HG03378 (cell line): ENCODE measurements at regions not wholly inside any gene's neighbourhood (a gene's known extent, or its start where the extent isn't known, plus 50 kb on each side); places are given as distances from the start of the nearest gene placed in this dataset.
"Not testable (repeated sequence)": the region's sequence is repeated elsewhere in the genome, so short reads cannot be mapped to it uniquely, and the experiment has no call there.

ENCODE experiments used
- ATAC-seq: cut with Tn5 transposase; IDR thresholded peaks from one replicate; pipeline ENCODE4 v1.9.1; 2021; ENCODE audit warnings: mild to moderate bottlenecking, moderate library complexity; ENCODE audit not compliant: unreplicated experiment

DNA sequence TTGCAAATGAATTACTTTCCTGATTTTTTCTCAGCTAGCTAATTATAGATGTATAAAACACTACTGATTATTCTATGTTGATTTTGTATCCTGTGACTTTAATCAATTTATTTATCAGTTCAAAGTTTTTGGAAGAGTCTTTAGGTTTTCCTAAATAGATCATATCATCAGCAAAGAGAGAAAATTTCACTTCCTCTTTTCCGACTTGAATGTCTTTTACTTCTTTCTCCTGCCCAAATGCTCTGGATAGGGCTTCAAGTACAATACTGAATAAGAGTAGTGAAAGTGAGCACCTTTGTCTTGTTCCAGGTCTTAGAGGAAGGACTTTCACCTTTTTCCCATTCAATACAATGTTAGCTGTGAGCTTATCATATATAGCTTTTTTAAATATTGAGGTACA is 417.9 kb downstream of the PDGFC start:
- ATAC-seq = no peak

DNA sequence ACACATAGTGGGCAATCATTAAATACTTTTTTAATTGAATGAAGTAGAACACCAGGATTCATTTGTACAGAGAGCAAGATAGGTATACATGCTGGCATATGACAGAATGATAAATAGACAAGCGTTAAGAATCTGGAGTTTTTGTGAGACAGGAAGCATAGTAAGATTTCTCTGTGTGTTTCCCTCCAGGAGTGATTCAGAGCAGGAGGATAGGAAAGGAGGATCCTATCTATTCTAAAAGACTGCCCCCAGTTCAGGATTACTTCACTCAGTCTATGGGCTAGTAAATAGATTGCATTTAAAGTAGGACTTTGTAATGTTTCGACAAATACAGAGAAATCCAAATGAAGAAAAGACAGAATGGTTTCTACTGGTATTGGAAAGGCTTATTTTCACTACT is 423.7 kb downstream of the PDGFC start:
- ATAC-seq = no peak

DNA sequence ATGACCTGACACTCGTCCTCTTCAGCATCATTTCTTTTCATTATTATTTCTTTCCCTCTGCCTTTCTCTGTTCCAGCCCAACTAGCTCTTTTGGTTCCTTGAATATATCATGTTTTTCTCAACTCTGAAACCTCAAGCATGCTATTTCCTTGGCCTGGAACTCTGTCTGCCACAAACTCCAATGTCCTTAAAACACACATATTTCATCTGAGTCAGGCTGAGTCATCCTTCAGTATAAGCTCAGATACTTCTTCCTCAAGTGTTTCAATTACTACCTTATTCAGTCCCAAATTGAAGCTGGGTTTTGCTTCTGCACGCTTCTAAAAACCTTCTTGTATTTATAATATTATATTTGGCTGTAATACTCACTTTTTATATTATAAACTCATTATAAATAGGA is 424.2 kb downstream of the PDGFC start:
- no peak for ATAC-seq

DNA sequence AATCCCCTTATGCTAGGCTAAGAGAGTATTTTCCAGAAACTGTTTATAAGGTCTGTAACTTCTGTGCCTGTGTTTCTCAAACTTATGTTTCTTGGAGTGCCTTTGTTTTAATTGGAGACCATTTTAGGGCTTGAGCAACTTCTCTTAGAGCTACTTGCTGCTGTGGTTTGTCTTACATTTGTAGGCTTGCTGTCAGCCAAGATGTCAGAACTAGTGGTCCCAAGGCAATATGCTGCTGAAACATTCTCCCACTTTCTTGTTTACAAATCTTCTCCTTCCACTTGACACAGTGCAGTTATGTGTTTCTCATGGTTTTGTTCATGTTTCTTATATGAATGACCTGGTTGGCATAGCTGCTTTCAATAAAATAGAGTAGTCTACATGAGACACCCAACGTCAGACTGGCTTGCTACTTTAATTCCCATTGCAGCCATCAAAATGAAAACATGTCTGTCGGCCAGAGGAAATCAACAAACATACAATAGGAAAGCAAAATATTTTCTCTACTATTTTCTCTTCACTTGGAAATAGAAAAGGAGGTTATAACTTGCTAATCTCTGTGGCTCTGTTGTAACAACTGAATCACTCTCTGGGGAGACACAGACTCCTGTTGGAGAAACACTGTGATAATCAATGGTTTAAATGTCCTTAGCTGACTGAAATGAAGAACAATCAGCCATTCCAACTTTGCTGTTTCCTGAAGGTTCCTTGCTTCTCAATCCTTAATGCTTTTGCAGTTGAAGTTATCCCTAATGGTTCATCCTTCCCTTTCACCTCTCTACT is 426.4 kb downstream of the PDGFC start:
- ATAC-seq = no peak

DNA sequence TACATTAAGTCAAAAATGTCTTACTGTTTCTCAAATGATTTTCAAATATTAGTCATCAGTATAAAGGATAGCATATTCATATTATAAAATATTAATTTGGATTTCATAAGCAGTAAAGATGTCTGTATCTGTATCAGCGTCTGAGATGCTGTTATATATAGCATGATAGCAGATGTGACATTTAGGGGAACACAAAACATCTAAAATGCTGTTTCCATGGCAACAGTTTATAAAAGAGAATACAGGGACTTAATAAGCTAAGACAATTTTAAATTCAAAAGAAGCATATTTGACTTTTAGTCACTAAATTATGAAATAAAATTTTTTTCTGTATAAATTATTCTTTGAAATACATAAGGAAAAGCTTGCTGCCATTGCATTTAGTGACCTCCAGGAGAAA is 432.2 kb downstream of the PDGFC start:
- no peak for ATAC-seq

DNA sequence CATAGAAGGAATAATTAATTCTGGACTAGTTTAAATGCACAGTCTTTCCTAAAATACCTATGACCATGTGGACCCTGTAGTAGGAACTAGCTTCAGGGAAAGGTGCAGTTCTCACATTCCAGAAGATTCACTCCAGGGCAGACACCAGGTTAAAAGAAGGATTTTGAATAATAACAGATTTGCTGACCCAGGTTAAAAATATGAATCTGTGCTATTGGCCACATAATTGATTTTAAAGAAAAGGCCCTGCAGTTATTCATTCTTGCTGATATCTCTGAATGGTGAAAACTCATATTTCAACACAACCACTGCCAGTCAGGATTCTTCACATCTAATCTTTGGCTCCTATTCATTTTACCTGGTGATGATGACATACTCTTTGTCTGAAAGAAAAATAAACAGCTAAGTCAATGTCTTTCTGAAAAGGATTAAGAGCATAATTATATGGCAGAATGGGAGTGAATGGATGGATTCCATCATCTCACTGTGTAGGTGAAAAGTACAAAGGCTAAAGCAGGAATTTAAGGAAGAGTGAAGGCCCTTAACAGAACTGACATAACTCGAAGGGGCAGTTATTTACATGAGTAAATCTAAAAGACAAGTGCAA is 432.8 kb downstream of the PDGFC start:
- no peak for ATAC-seq

DNA sequence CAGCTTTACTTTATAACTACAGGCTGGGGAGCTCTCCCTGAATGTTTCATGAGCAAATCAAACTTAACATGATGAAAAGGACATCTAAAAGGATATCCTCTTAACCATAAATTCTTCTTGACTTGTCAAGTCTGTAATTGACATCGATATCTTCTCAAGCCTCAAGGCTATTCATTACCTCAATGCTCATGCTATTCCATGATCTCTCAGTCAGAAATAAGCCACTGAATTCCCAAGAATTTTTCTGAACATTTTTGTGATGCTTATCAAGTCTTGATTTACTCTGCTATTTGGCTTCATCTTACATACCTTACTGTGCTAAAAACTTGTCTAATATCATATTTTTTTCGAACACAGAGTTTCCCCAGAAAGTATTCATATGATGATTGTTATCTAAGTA is 433.4 kb downstream of the PDGFC start:
- no peak for ATAC-seq

DNA sequence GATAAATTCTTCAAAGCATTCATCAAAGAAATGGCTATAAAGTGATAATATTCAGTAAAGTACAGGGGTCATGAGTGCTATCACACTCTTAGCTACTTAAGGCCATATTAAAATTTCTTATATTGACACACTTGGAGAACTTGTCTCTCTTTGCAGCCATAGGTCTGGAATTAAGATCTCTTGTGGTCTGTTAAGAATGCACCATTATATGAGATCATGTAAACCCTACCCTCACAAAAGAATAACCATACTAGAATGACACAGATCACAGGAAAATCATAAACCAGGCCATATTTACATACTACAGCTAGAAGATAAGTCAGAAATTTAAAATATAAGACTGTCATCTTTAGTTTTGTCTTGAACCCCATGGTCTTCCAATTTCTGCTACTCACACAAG is 434.3 kb downstream of the PDGFC start:
- no peak for ATAC-seq

DNA sequence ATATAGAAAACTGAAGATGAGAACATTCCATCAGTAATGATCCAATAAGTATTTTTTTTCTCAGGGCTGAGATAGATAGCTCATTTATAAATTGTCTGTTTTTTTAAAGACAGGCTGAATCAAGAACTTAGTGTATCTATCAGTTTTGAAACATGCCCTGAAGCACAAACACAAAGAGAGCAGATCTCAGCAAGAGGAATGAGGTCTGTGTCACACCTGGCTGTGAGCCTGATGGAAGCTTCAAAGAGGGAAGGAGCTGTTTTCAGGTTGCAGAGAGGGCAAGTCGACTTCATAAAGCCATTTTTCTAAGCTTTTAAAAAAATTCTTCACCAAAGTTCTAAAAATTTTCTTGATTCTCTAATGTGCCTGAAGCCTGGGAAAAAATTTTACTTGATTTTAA is 434.9 kb downstream of the PDGFC start:
- ATAC-seq = no peak

DNA sequence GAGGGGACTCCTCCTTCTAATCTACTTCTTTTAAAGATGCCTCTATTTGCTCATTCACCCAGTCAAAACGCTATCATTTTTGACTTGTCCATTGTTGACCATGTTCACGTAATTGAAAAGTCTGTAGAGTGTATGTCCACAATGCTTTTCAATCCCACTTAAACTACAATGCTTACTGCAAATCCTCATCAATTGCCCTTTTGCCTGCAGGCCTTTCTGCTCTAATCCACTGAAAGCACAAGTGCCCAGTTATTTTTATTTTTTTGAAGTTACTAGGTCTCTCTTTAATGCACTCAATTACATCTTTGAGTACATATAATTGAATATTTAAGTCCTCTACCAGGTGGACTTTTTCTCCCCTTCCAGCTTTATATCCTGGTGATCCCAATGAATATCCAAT is 437.4 kb downstream of the PDGFC start:
- ATAC-seq = no peak

DNA sequence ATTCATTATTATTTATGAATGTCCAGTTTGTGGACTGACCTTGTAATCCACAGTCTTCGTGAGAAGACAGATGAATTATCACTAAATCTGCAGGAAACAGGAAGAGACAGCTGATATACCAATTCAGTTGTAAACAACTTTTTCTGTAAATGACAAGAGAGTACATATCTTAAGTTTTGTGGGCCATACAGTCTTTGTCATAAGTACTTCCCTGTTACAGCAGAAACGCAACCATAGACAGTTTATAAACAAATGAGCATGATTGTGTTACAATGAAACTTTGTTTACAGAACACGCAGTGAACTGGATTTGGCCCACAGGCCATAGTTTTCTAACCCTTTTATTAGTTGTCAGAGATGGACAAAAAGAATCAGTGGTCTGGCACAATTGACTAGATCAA is 443.4 kb downstream of the PDGFC start:
- ATAC-seq = no peak

DNA sequence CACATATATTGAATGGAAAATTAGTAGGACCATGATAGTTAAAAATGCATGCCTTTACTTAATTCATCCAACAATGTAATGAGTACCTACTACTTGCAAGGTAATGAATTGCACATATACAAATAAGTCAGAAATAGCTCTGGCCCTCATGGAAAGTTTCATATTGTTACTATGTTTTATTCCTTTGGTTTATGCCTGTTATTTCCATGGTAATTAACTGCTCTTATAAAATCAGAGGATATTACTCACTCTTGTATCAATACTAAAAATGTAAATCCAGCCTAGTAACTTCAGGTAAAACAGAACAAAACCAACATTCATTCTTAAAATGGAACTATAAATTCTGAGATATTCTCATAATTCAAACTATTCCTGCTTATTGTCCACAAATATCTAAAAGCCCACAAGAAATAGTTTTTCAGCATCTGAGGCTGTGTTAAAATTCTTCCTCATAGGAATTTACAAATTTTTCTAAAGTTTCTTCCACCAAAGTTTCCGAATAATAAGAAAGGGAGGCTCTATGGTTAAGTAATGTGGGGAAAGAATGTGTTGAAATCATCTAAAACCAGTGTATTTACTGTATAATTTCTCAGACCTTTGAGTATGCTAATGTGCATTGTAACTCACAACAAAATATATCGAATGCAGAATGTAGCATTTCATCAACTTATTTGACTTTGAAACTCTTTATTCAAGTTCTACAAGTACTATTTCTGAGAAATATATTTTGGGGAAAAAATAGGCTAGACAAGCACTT is 444.2 kb downstream of the PDGFC start:
- ATAC-seq = no peak

DNA sequence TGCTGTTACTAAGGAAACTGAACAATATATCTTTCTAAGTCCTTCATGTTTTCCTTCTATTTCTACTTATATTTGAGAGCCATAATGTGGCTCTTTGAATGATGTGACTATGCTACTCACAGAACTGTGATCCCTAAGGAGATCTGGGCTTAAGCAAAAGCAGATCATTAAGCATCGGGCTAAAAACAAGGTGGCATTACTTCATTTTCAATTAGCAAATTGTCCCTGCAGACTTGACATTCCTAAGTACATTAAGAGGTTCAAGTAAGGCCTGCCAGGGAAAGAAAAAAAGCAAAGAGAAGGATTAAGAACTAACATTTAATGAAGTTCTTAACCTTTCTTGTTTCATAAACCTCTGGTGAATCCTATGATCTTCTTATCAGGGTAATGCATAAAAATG is 447.6 kb downstream of the PDGFC start:
- ATAC-seq = no peak

DNA sequence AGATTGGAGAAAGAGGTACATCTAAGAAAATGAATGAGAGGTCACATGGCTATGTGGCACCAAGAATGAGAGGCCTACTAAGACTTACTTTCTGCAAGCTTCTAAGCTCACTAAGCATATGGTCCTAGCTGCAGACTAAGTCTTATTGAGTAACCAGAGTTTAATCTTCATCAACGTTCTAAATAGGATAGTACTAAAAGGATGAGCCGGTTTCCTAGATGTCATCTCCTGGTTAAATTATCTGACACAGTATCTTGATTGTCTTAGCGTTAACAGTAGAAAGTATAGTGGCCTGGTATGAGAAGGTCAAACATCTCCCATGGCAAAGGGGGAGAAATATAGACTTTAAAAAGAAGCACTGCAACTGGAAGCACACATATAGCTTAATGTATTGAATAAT is 448.1 kb downstream of the PDGFC start:
- ATAC-seq = no peak

DNA sequence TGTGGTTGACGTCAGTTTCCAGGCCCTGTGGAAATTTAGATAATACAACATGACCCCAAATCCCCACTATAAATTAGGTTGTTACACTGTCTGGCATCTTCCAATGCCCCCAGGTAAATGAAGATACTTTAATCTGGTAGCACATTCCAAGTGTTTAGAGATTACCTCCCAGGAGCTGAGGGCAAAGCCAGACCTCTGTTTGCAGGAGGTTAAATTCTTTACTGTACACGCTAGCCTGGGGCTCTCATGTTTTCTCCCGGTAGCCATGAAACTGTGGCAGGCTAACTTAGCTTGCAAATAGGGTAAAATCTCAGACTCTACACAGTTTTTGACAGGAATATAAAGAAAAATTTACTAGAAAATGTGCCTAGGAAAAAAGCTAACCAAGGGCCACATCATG is 450.0 kb downstream of the PDGFC start:
- no peak for ATAC-seq

DNA sequence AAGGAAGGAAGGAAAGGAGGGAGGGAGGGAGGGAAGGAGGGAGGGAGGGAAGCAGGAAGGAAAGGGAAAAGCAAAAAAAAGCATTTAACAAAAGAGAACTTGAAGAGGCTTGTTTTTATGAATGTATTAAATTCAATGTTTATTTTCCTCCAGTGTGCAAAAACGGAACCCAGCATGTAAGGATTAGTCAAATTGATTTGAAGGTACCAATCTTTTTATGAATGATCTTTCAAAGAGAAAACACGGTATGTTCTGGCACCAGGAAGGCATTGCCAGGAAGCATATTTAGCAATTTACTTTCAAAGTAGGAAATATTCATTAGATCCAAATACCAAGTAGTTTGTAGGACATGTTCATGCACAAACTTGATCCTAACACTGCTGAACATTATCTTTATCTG is 453.6 kb downstream of the PDGFC start:
- no peak for ATAC-seq

DNA sequence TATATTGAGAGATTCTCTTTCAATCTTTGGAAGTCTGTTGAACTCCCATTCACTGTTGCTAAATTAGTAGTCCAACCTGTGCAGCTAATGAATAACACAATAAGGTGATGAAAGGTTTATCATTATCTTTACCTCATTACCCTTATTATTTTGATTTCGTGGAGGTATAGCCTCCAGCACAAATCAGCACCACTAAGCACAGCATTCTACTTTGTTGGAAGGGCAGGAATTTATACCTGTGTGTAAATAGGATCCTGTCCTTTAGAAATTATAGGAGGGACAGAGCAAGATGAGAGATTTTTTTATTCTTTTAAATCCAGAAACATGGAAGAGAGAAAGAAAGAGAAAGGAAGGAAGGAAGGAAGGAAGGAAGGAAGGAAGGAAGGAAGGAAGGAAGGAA is 454.1 kb downstream of the PDGFC start:
- ATAC-seq = no peak

DNA sequence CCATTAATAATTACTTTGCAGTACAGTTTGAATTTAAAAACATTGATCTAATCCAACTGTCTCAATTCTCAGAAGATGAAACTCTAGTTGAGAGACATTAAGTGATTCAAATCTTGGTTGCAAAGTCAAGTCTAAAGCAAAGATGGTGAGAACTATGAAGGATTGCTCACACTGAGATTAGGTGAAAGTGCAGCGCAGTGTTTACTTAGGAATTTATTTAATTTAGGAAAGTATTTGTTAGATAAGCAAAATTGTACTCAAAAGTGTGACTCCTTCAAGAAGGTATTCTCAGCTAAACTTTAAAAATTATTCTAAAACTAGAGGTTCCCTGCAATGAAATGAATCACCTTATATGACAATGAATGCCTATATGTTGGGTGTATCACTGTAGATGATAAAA is 454.9 kb downstream of the PDGFC start:
- no peak for ATAC-seq

DNA sequence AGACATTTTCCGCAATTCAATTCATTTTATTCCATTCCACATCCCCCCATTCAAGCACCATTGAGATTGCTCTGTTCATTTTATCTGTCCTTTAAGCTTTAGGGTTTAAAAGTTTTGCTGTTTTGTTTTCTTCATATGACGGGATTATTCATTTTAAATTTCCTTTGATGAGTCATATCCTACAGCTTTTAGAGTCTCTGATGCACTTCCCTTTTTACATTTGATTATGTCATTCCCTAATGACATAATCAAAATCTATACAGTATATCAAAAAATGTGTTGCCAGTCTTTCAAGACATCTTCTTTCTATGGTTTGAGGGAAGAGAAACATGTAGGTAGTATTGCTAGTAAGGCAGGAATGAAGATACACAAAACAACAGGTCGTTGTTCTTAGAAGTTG is 456.3 kb downstream of the PDGFC start:
- no peak for ATAC-seq

DNA sequence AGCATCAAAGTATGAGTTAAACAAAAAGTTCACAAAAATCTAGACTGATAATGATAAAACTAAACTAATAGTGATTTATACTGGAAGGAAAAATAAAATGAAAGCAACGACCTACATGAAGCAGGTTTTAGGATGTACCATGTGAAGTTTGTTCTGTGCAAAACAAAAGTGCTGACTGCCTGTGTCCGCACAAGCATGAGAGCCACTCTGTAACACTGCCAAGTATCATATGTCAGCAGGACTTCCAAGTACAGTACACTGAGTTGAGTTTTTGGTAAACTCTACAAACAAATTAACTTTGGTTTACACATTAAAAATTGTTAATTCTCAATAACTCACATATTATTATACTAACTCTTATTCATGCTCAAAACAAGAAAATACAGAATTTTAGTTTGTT is 459.0 kb downstream of the PDGFC start:
- no peak for ATAC-seq

DNA sequence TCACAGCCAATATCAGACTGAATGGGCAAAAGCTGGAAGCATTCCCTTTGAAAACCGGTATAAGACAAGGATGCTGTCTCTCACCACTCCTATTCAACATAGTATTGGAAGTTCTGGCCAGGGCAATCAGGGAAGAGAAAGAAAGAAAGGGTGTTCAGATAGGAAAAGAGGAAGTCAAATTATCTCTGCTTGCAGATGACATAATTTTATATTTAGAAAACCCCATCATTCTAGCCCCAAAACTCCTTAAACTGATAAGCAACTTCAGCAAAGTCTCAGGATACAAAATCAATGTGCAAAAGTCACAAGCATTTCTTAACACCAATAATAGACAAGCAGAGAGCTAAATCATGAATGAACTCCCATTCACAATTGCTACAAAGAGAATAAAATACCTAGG is 461.7 kb downstream of the PDGFC start:
- ATAC-seq = not testable (repeated sequence)

DNA sequence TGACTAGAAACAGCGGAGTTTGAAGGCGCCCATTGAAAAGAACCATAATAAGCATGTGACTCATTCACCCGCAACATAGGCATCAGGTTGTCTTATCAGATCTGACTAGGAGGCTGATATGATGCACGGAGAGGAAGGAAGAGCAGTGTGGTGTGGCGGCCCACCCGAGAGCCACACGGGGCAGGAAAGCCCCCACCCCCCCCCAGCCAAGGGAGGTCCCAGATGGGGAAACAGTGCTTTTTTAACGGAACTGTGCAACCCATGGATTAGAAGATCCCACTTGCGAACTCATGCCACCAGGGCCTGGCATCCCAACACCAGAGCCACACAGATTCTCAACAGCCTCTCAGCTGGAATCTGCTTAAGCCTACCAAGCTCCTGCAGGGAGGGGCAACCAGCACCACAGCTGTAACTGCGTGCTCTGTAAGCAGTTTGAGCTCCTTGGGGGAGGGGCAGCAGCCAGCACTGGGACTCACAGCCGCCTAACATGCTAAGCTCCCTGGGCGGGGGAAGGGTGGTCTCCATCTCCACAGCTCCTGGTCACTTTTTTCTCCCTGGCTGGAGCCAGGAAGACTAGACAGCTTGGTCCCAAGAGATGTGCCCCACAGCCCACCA is 466.2 kb downstream of the PDGFC start:
- ATAC-seq = no peak
